ENCODE measurements at regions not wholly inside any gene's neighbourhood (a gene's known extent, or its start where the extent isn't known, plus 50 kb on each side); places are given as distances from the start of the nearest gene placed in this dataset.

DNA sequence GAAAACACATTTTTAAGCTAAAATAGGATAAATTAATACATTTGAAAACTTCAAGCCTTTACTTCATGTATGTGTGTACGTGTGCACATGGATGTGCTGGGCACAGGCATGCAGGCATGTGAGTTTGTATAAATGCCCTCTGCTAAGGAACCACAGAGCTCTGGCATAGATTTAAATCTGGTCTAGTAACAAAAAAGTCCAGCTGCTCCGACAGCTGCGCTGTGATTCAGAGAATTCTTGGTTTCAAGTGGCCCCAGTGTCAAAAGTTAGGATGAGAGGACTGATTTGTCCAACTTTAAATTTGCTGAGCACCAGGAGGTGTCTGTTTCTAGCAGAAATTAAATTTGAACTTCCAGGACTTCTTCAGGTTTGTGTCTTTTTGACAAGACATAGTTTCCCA, 203.7 kb upstream of the TUT7 start:
- TF ChIP-seq POLR2A (IDR thresholded peaks at IDR 0.05) (no peak), EP300 (IDR thresholded peaks at IDR 0.05) (no peak)
- TF ChIP-seq, protein P1, sequence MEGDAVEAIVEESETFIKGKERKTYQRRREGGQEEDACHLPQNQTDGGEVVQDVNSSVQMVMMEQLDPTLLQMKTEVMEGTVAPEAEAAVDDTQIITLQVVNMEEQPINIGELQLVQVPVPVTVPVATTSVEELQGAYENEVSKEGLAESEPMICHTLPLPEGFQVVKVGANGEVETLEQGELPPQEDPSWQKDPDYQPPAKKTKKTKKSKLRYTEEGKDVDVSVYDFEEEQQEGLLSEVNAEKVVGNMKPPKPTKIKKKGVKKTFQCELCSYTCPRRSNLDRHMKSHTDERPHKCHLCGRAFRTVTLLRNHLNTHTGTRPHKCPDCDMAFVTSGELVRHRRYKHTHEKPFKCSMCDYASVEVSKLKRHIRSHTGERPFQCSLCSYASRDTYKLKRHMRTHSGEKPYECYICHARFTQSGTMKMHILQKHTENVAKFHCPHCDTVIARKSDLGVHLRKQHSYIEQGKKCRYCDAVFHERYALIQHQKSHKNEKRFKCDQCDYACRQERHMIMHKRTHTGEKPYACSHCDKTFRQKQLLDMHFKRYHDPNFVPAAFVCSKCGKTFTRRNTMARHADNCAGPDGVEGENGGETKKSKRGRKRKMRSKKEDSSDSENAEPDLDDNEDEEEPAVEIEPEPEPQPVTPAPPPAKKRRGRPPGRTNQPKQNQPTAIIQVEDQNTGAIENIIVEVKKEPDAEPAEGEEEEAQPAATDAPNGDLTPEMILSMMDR (IDR thresholded peaks at IDR 0.05), result no peak
